Activated CD8-positive, alpha-beta memory T cell treated with anti-CD3 and anti-CD28 coated beads, Interleukin-2, amount 50 U/mL, for 48 hours (primary cell): ENCODE measurements at regions not wholly inside any gene's neighbourhood (a gene's known extent, or its start where the extent isn't known, plus 50 kb on each side); places are given as distances from the start of the nearest gene placed in this dataset.
"Not testable (repeated sequence)": the region's sequence is repeated elsewhere in the genome, so short reads cannot be mapped to it uniquely, and the experiment has no call there.

Experiments
- DNase-seq: peaks from one replicate; pipeline ENCODE4 v3.0.0-alpha.2; 2020

- no peak for DNase-seq
These were observed 436.6 kb downstream of the SOX2 start for GRCh38 chr3:182148360-182148759.

GRCh38 chr3:182149594-182149993 lies 437.9 kb downstream of the SOX2 start:
- no peak for DNase-seq

GRCh38 chr3:182156326-182156725 lies 444.6 kb downstream of the SOX2 start:
- not testable (repeated sequence) for DNase-seq

- DNase-seq: no peak
These were observed 453.5 kb downstream of the SOX2 start for GRCh38 chr3:182165234-182165633.

GRCh38 chr3:182172534-182172933 lies 460.8 kb downstream of the SOX2 start:
- DNase-seq: no peak

GRCh38 chr3:182178488-182179200 lies 466.9 kb downstream of the SOX2 start:
- no peak for DNase-seq

- no peak for DNase-seq
These were observed 467.9 kb downstream of the SOX2 start for GRCh38 chr3:182179631-182180030.

- DNase-seq: no peak
These were observed 469.1 kb downstream of the SOX2 start for GRCh38 chr3:182180654-182181385.

GRCh38 chr3:182182531-182182968 lies 470.8 kb downstream of the SOX2 start:
- DNase-seq: no peak

- no peak for DNase-seq
These were observed 472.1 kb downstream of the SOX2 start for GRCh38 chr3:182183716-182184430.

GRCh38 chr3:182185313-182185712 lies 473.6 kb downstream of the SOX2 start:
- no peak for DNase-seq

GRCh38 chr3:182190056-182190455 lies 478.3 kb downstream of the SOX2 start:
- DNase-seq: no peak

GRCh38 chr3:182198345-182198744 lies 486.6 kb downstream of the SOX2 start:
- no peak for DNase-seq

- DNase-seq: no peak
These were observed 489.9 kb downstream of the SOX2 start for GRCh38 chr3:182201456-182202168.

- DNase-seq: no peak
These were observed 500.9 kb downstream of the SOX2 start for GRCh38 chr3:182212479-182213076.

- no peak for DNase-seq
These were observed 502.7 kb downstream of the SOX2 start for GRCh38 chr3:182214416-182214815.

GRCh38 chr3:182215881-182216280 lies 504.2 kb downstream of the SOX2 start:
- DNase-seq: no peak

GRCh38 chr3:182216311-182216970 lies 504.7 kb downstream of the SOX2 start:
- no peak for DNase-seq

- DNase-seq: no peak
These were observed 508.3 kb downstream of the SOX2 start for GRCh38 chr3:182220013-182220412.

- DNase-seq: no peak
These were observed 508.7 kb downstream of the SOX2 start for GRCh38 chr3:182220471-182220870.

- no peak for DNase-seq
These were observed 515.3 kb downstream of the SOX2 start for GRCh38 chr3:182226995-182227394.

- no peak for DNase-seq
These were observed 521.7 kb downstream of the SOX2 start for GRCh38 chr3:182233405-182233804.
